HEK293 (cell line): ENCODE measurements at regions not wholly inside any gene's neighbourhood (a gene's known extent, or its start where the extent isn't known, plus 50 kb on each side); places are given as distances from the start of the nearest gene placed in this dataset.

ENCODE experiments used
- CTCF ChIA-PET: fragments of 350-600 bp; formaldehyde crosslinking; extraction: SDS; loops from one replicate; lab custom pipeline; 2021; ENCODE audit warnings: antibody characterized with exemption; lab: Yijun Ruan, JAX
- POLR2A ChIA-PET: fragments of 300-600 bp; formaldehyde crosslinking; extraction: SDS; loops from one replicate; lab custom pipeline; 2020; ENCODE audit warnings: antibody characterized with exemption, inconsistent platforms; lab: Yijun Ruan, JAX
- H3K27ac ChIP-seq: fragments of 200-500 bp; sonication (Bioruptor generic); 2 replicates; pipeline ENCODE4 v1.5.1; 2014; ENCODE audit warnings: low read depth, low read length, control low read depth, inconsistent platforms; ENCODE audit errors: extremely low read depth
- H3K36me3 ChIP-seq, 2 experiments: fragments of 200-500 bp in 1 of 2; sonication (Bioruptor generic) in 1 of 2; 1 replicate in 1 of 2; 2 replicates in 1 of 2; pipeline ENCODE4 v1.5.1; 2014 to 2017; ENCODE audit warnings: inconsistent platforms in 2 of 2, low read length in 2 of 2; ENCODE audit not compliant: control insufficient read depth in 2 of 2, insufficient read depth in 1 of 2
- H3K4me1 ChIP-seq: fragments of 200-500 bp; sonication (Bioruptor generic); 2 replicates; pipeline ENCODE4 v1.5.1; 2014; ENCODE audit warnings: mild to moderate bottlenecking, low read length, inconsistent platforms; ENCODE audit not compliant: control insufficient read depth, insufficient read depth
- H3K4me3 ChIP-seq: 2 replicates; pipeline ENCODE4 v1.5.1; 2011; ENCODE audit warnings: low read depth, mild to moderate bottlenecking, control low read depth, low read length, moderate library complexity
- H3K9me3 ChIP-seq: fragments of 200-500 bp; sonication (Bioruptor generic); 2 replicates; pipeline ENCODE4 v1.5.1; 2014; ENCODE audit warnings: low read depth, low read length, inconsistent platforms; ENCODE audit not compliant: control insufficient read depth, insufficient read depth
- GLI2 ChIP-seq: fragments of 450-650 bp; formaldehyde crosslinking; IDR thresholded peaks from 2 replicates; pipeline ENCODE4; 2017; ENCODE audit warnings: missing biosample characterization, missing genetic modification characterization, low read depth, borderline replicate concordance
- HOXC10 ChIP-seq: sonication (generic); formaldehyde crosslinking; IDR thresholded peaks from 2 replicates; pipeline ENCODE4 v1.8.1; 2023; ENCODE audit warnings: mild to moderate bottlenecking, missing genetic modification reagents
- KLF7 ChIP-seq: fragments of 450-650 bp; formaldehyde crosslinking; IDR thresholded peaks from 2 replicates; pipeline ENCODE4 v1.5.1; 2016; ENCODE audit warnings: missing biosample characterization, missing genetic modification characterization, borderline replicate concordance
- MEIS1 ChIP-seq: sonication (generic); formaldehyde crosslinking; IDR thresholded peaks from 2 replicates; pipeline ENCODE4 v1.8.1; 2022; ENCODE audit warnings: missing genetic modification reagents, mild to moderate bottlenecking, borderline replicate concordance
- PRDM1 ChIP-seq: fragments of 450-650 bp; formaldehyde crosslinking; IDR thresholded peaks from 2 replicates; pipeline ENCODE4; 2016; ENCODE audit warnings: missing biosample characterization, missing genetic modification characterization
- REPIN1 ChIP-seq: fragments of 450-650 bp; formaldehyde crosslinking; IDR thresholded peaks from 2 replicates; pipeline ENCODE4 v1.5.1; 2017; ENCODE audit warnings: missing biosample characterization, missing genetic modification characterization, low read depth
- SETDB1 ChIP-seq: IDR thresholded peaks from one replicate; pipeline ENCODE4 v1.6.1; 2017; ENCODE audit warnings: mild to moderate bottlenecking, low read length, moderate library complexity, mixed read lengths; ENCODE audit not compliant: insufficient read length
- SP3 ChIP-seq: fragments of 450-650 bp; formaldehyde crosslinking; IDR thresholded peaks from 2 replicates; pipeline ENCODE4 v1.5.1; 2016; ENCODE audit warnings: missing biosample characterization, missing genetic modification characterization
- TCF7L2 ChIP-seq: IDR thresholded peaks from 2 replicates; pipeline ENCODE4 v1.6.1; 2011; ENCODE audit warnings: low read depth, mild to moderate bottlenecking, inconsistent platforms, low read length, moderate library complexity, borderline replicate concordance
- WT1 ChIP-seq: fragments of 450-650 bp; formaldehyde crosslinking; IDR thresholded peaks from 2 replicates; pipeline ENCODE4 v1.5.1; 2016; ENCODE audit warnings: missing biosample characterization, missing genetic modification characterization
- ZBTB10 ChIP-seq: fragments of 450-650 bp; formaldehyde crosslinking; IDR thresholded peaks from 2 replicates; pipeline ENCODE4 v1.5.1; 2016; ENCODE audit warnings: missing biosample characterization, missing genetic modification characterization
- ZFP41 ChIP-seq: fragments of 450-650 bp; formaldehyde crosslinking; IDR thresholded peaks from 2 replicates; pipeline ENCODE4 v1.5.1; 2016; ENCODE audit warnings: missing biosample characterization, missing genetic modification characterization, borderline replicate concordance
- ZNF10 ChIP-seq: fragments of 450-650 bp; formaldehyde crosslinking; IDR thresholded peaks from 2 replicates; pipeline ENCODE4 v1.5.1; 2017; ENCODE audit warnings: missing biosample characterization, missing genetic modification characterization
- ZNF174 ChIP-seq: fragments of 450-650 bp; formaldehyde crosslinking; IDR thresholded peaks from 2 replicates; pipeline ENCODE4 v1.5.0; 2017; ENCODE audit warnings: missing biosample characterization, mild to moderate bottlenecking, missing genetic modification characterization
- ZNF280C ChIP-seq: fragments of 450-650 bp; formaldehyde crosslinking; IDR thresholded peaks from 2 replicates; pipeline ENCODE4 v1.5.1; 2016; ENCODE audit warnings: missing biosample characterization, missing genetic modification characterization
- ZNF292 ChIP-seq: fragments of 450-650 bp; formaldehyde crosslinking; IDR thresholded peaks from 2 replicates; pipeline ENCODE4 v1.5.1; 2016; ENCODE audit warnings: low read depth, missing biosample characterization, missing genetic modification characterization, borderline replicate concordance
- ZNF394 ChIP-seq: fragments of 450-650 bp; formaldehyde crosslinking; IDR thresholded peaks from 2 replicates; pipeline ENCODE4 v1.5.1; 2016; ENCODE audit warnings: missing biosample characterization, missing genetic modification characterization, mild to moderate bottlenecking, moderate library complexity, borderline replicate concordance
- ZNF530 ChIP-seq: fragments of 450-650 bp; formaldehyde crosslinking; IDR thresholded peaks from 2 replicates; pipeline ENCODE4 v1.5.1; 2016; ENCODE audit warnings: low read depth, missing biosample characterization, missing genetic modification characterization
- ZNF555 ChIP-seq: fragments of 450-650 bp; formaldehyde crosslinking; conservative IDR thresholded peaks from 2 replicates; pipeline ENCODE4 v1.5.1; 2017; ENCODE audit warnings: missing biosample characterization, mild to moderate bottlenecking, missing genetic modification characterization, inconsistent platforms
- ZNF561 ChIP-seq: fragments of 450-650 bp; IDR thresholded peaks from 2 replicates; pipeline ENCODE4 v1.5.1; 2018; ENCODE audit warnings: missing biosample characterization, missing genetic modification characterization, borderline replicate concordance
- ZNF600 ChIP-seq: fragments of 450-650 bp; formaldehyde crosslinking; IDR thresholded peaks from 2 replicates; pipeline ENCODE4 v1.5.1; 2016; ENCODE audit warnings: missing biosample characterization, missing genetic modification characterization
- ZNF626 ChIP-seq: fragments of 450-650 bp; sonication (Bioruptor Pico); formaldehyde crosslinking; IDR thresholded peaks from 2 replicates; pipeline ENCODE4 v1.5.1; 2018; ENCODE audit warnings: missing biosample characterization, missing genetic modification characterization, inconsistent platforms
- ZNF654 ChIP-seq: fragments of 450-650 bp; formaldehyde crosslinking; IDR thresholded peaks from 2 replicates; pipeline ENCODE4 v1.5.1; 2016; ENCODE audit warnings: low read depth, missing biosample characterization, missing genetic modification characterization
- ZNF658 ChIP-seq: fragments of 450-650 bp; formaldehyde crosslinking; IDR thresholded peaks from 2 replicates; pipeline ENCODE4; 2016; ENCODE audit warnings: missing biosample characterization, missing genetic modification characterization
- ZNF670 ChIP-seq: fragments of 450-650 bp; formaldehyde crosslinking; IDR thresholded peaks from 2 replicates; pipeline ENCODE4 v1.5.1; 2016; ENCODE audit warnings: missing biosample characterization, missing genetic modification characterization, low read depth
- ZNF76 ChIP-seq: fragments of 450-650 bp; formaldehyde crosslinking; IDR thresholded peaks from 2 replicates; pipeline ENCODE4; 2016; ENCODE audit warnings: low read depth, missing biosample characterization, missing genetic modification characterization, borderline replicate concordance
- ZSCAN18 ChIP-seq: fragments of 450-650 bp; formaldehyde crosslinking; IDR thresholded peaks from 2 replicates; pipeline ENCODE4 v1.5.1; 2016; ENCODE audit warnings: missing biosample characterization, missing genetic modification characterization
- ZSCAN30 ChIP-seq: fragments of 450-650 bp; IDR thresholded peaks from 2 replicates; pipeline ENCODE4 v1.5.1; 2018; ENCODE audit warnings: missing biosample characterization, mild to moderate bottlenecking, missing genetic modification characterization, moderate library complexity

GRCh38 chr1:193661385-193661784 lies 475.0 kb upstream of the B3GALT2 start:
- Histone ChIP-seq H3K27ac (no peak overlapping the region), H3K9me3 (no peaks in the 10 kb centered on the region), H3K36me3 (no peaks in the 10 kb centered on the region), H3K4me1 (no peaks in the 10 kb centered on the region), H3K4me3 (no peak overlapping the region)
- TF ChIP-seq ZNF292: no peak
- no peak for TF ChIP-seq ZNF10
- no peak for TF ChIP-seq HOXC10 (CRISPR knock-in tag)
- no peak for TF ChIP-seq SP3
- no peak for TF ChIP-seq ZNF530 (tag by site-specific recombination)
- TF ChIP-seq GLI2 (tag by site-specific recombination): no peak
- no peak for TF ChIP-seq TCF7L2
- TF ChIP-seq SETDB1: no peak
- TF ChIP-seq ZNF174 (tag by site-specific recombination): no peak
- TF ChIP-seq ZNF600: no peak
- ChIA-PET CTCF (no interaction called here), POLR2A (no interaction called here)

GRCh38 chr1:193660428-193660827 lies 474.0 kb upstream of the B3GALT2 start:
- Histone ChIP-seq H3K36me3 (no peaks in the 10 kb centered on the region), H3K4me1 (no peaks in the 10 kb centered on the region), H3K27ac (no peak overlapping the region), H3K9me3 (no peaks in the 10 kb centered on the region), H3K4me3 (no peak overlapping the region)
- TF ChIP-seq ZNF670: no peak
- no peak for TF ChIP-seq WT1 (tag by site-specific recombination)
- no peak for TF ChIP-seq ZNF555 (tag by site-specific recombination)
- no peak for TF ChIP-seq PRDM1 (tag by site-specific recombination)
- no peak for TF ChIP-seq ZNF658 (tag by site-specific recombination)
- no peak for TF ChIP-seq REPIN1 (tag by site-specific recombination)
- TF ChIP-seq ZBTB10: no peak
- TF ChIP-seq ZNF76: no peak
- no peak for TF ChIP-seq ZSCAN30
- TF ChIP-seq ZNF280C (tag by site-specific recombination): no peak
- ChIA-PET POLR2A (no interaction called here), CTCF (no interaction called here)

- Histone ChIP-seq H3K27ac (no peak overlapping the region), H3K36me3 (no peaks in the 10 kb centered on the region), H3K9me3 (no peaks in the 10 kb centered on the region; the same call in 1 of the 2 replicates), H3K4me3 (no peak overlapping the region), H3K4me1 (no peaks in the 10 kb centered on the region)
- TF ChIP-seq ZNF654 (tag by site-specific recombination): no peak
- no peak for TF ChIP-seq ZNF626 (tag by site-specific recombination)
- no peak for TF ChIP-seq ZFP41
- TF ChIP-seq ZNF561: no peak
- no peak for TF ChIP-seq ZNF394 (tag by site-specific recombination)
- no peak for TF ChIP-seq MEIS1 (CRISPR knock-in tag)
- TF ChIP-seq ZSCAN18 (tag by site-specific recombination): no peak
- no peak for TF ChIP-seq KLF7 (tag by site-specific recombination)
- POLR2A ChIA-PET: no interaction called here
- CTCF ChIA-PET: no interaction called here
These were observed 472.3 kb upstream of the B3GALT2 start for GRCh38 chr1:193658691-193659090.
